IPS-NIHi7 (cell line): ENCODE measurements at regions not wholly inside any gene's neighbourhood (a gene's known extent, or its start where the extent isn't known, plus 50 kb on each side); places are given as distances from the start of the nearest gene placed in this dataset.

Source experiments
- DNase-seq: peaks from one replicate; pipeline ENCODE4 v3.0.0; 2012; ENCODE audit warnings: mixed read lengths; ENCODE audit errors: extremely low spot score

GRCh38 chr13:53144826-53145225 is 116.2 kb downstream of the OLFM4 start:
- DNase-seq = no peak

GRCh38 chr13:53150568-53150967 is 122.0 kb downstream of the OLFM4 start:
- DNase-seq = no peak

GRCh38 chr13:53151336-53152056 is 122.9 kb downstream of the OLFM4 start:
- DNase-seq = peak; percentile 88

GRCh38 chr13:53152057-53152421 is 123.4 kb downstream of the OLFM4 start:
- DNase-seq = no peak

GRCh38 chr13:53158201-53158600 is 129.6 kb downstream of the OLFM4 start:
- DNase-seq = no peak

GRCh38 chr13:53159431-53159830 is 130.8 kb downstream of the OLFM4 start:
- DNase-seq = no peak

GRCh38 chr13:53160211-53160610 is 131.6 kb downstream of the OLFM4 start:
- DNase-seq = no peak

- DNase-seq = no peak
Measured at GRCh38 chr13:53161251-53161650, 132.6 kb downstream of the OLFM4 start.

GRCh38 chr13:53165261-53165660 is 136.6 kb downstream of the OLFM4 start:
- no peak for DNase-seq

- DNase-seq = no peak
Measured at GRCh38 chr13:53167561-53167960, 138.9 kb downstream of the OLFM4 start.

- no peak for DNase-seq
Measured at GRCh38 chr13:53170910-53171309, 142.3 kb downstream of the OLFM4 start.

GRCh38 chr13:53174545-53174944 is 145.9 kb downstream of the OLFM4 start:
- no peak for DNase-seq

- DNase-seq = no peak
Measured at GRCh38 chr13:53180684-53181083, 152.1 kb downstream of the OLFM4 start.

- no peak for DNase-seq
Measured at GRCh38 chr13:53182724-53183123, 154.1 kb downstream of the OLFM4 start.

- no peak for DNase-seq
Measured at GRCh38 chr13:53188120-53188519, 159.5 kb downstream of the OLFM4 start.

- DNase-seq = no peak
Measured at GRCh38 chr13:53189162-53189561, 160.5 kb downstream of the OLFM4 start.

GRCh38 chr13:53191091-53191490 is 162.5 kb downstream of the OLFM4 start:
- peak; percentile 74 for DNase-seq

GRCh38 chr13:53197424-53197823 is 168.8 kb downstream of the OLFM4 start:
- DNase-seq = no peak

GRCh38 chr13:53198017-53198416 is 169.4 kb downstream of the OLFM4 start:
- DNase-seq = peak; percentile 31

GRCh38 chr13:53198736-53199135 is 170.1 kb downstream of the OLFM4 start:
- DNase-seq = no peak

- no peak for DNase-seq
Measured at GRCh38 chr13:53200075-53200474, 171.5 kb downstream of the OLFM4 start.

GRCh38 chr13:53200498-53201453 is 172.2 kb downstream of the OLFM4 start:
- DNase-seq = peak; percentile 92
